H1 (cell line): ENCODE measurements at regions not wholly inside any gene's neighbourhood (a gene's known extent, or its start where the extent isn't known, plus 50 kb on each side); places are given as distances from the start of the nearest gene placed in this dataset.

Source experiments
- CTCF ChIA-PET: fragments of 300-600 bp; sonication (Branson Sonifier 250); formaldehyde crosslinking; loops from one replicate; lab custom pipeline; 2021; ENCODE audit not compliant: partially characterized antibody; lab: Charles Lee
- POLR2A ChIA-PET: fragments of 300-600 bp; sonication (Branson Sonifier 250); formaldehyde crosslinking; loops from one replicate; lab custom pipeline; 2021; ENCODE audit warnings: inconsistent platforms; ENCODE audit not compliant: partially characterized antibody; lab: Charles Lee
- DNase-seq, 2 experiments: peaks; one replicate each; pipeline versions ENCODE4 v3.0.0 to v3.0.0-alpha.2; 2010 to 2022; ENCODE audit warnings: low spot score in 2 of 2, low read depth in 1 of 2, mixed read lengths in 1 of 2
- FAIRE-seq: peaks from 2 replicates; lab custom pipeline; 2011; peaks lifted over from hg19 to GRCh38; lab: Jason Lieb, UNC
- H2AFZ ChIP-seq: 2 replicates; pipeline ENCODE4 v1.8.1; 2012; ENCODE audit warnings: low read length, inconsistent platforms
- H2AK5ac ChIP-seq: 2 replicates; pipeline ENCODE4 v1.6.1; 2013; ENCODE audit warnings: low read depth, low read length
- H2BK120ac ChIP-seq: replicated peaks from 2 replicates; pipeline ENCODE3; 2013; ENCODE audit warnings: low read depth, low read length, inconsistent platforms
- H2BK12ac ChIP-seq: 2 replicates; pipeline ENCODE4 v1.6.1; 2013; ENCODE audit warnings: low read depth, low read length
- H2BK15ac ChIP-seq: 2 replicates; pipeline ENCODE4 v1.6.1; 2013; ENCODE audit warnings: low read length
- H2BK20ac ChIP-seq: 2 replicates; pipeline ENCODE4 v1.6.1; 2013; ENCODE audit warnings: low read length
- H2BK5ac ChIP-seq: 2 replicates; pipeline ENCODE4 v1.6.1; 2013; ENCODE audit warnings: low read depth, low read length
- H3K14ac ChIP-seq: 2 replicates; pipeline ENCODE4 v1.6.1; 2013; ENCODE audit warnings: inconsistent platforms; ENCODE audit not compliant: insufficient read length
- H3K18ac ChIP-seq: 2 replicates; pipeline ENCODE4 v1.6.1; 2013; ENCODE audit warnings: low read length; ENCODE audit errors: extremely low read depth
- H3K23ac ChIP-seq: 2 replicates; pipeline ENCODE4 v1.6.1; 2013; ENCODE audit warnings: inconsistent platforms; ENCODE audit not compliant: insufficient read length
- H3K23me2 ChIP-seq: 2 replicates; pipeline ENCODE4 v1.6.1; 2013; ENCODE audit warnings: low read depth, low read length
- H3K27ac ChIP-seq: 2 replicates; pipeline ENCODE4 v1.6.1; 2011; ENCODE audit warnings: low read depth, low read length, inconsistent platforms
- H3K27me3 ChIP-seq, 4 experiments: replicated peaks in 1 of 4; 1 replicate in 1 of 4; 2 replicates in 3 of 4; pipeline versions ENCODE4 v1.6.1 to v1.8.1; 2011 to 2013; ENCODE audit warnings: low read length in 3 of 4, mild to moderate bottlenecking in 3 of 4, inconsistent platforms in 2 of 4, mixed read lengths in 2 of 4, moderate library complexity in 1 of 4; ENCODE audit not compliant: control insufficient read depth in 3 of 4, insufficient read depth in 3 of 4; ENCODE audit errors: extremely low read depth in 1 of 4
- H3K36me3 ChIP-seq, 4 experiments: 2 replicates each; pipeline versions ENCODE4 v1.6.1 to v1.8.1; 2011 to 2013; ENCODE audit warnings: mild to moderate bottlenecking in 4 of 4, low read length in 3 of 4, moderate library complexity in 2 of 4, control low read depth in 1 of 4, inconsistent platforms in 1 of 4; ENCODE audit not compliant: insufficient read depth in 4 of 4, control insufficient read depth in 2 of 4
- H3K4ac ChIP-seq: replicated peaks from 2 replicates; pipeline ENCODE3; 2013; ENCODE audit warnings: low read length, low read depth, mixed read lengths, inconsistent platforms; ENCODE audit not compliant: insufficient read length
- H3K4me1 ChIP-seq, 4 experiments: replicated peaks in 1 of 4; 1 replicate in 1 of 4; 2 replicates in 3 of 4; pipeline versions ENCODE4 v1.6.1 to v1.8.1; 2011 to 2013; ENCODE audit warnings: low read length in 3 of 4, inconsistent platforms in 2 of 4, mixed read lengths in 1 of 4; ENCODE audit not compliant: insufficient read depth in 4 of 4, control insufficient read depth in 3 of 4
- H3K4me2 ChIP-seq, 2 experiments: 2 replicates each; pipeline versions ENCODE4 v1.6.1 to v1.8.1; 2011 to 2013; ENCODE audit warnings: low read depth in 2 of 2, low read length in 2 of 2, control low read depth in 1 of 2, inconsistent platforms in 1 of 2, mild to moderate bottlenecking in 1 of 2; ENCODE audit not compliant: insufficient read depth in 1 of 2
- H3K4me3 ChIP-seq, 4 experiments: fragments of 200-600, 300-600 bp in 1 of 4; sonication (generic), shearing (Covaris generic), sonication (Bioruptor Twin) in 1 of 4; 2 replicates each; pipeline versions ENCODE4 v1.5.1 to v1.8.1; 2011 to 2016; ENCODE audit warnings: low read length in 4 of 4, low read depth in 3 of 4, control low read depth in 2 of 4, inconsistent platforms in 2 of 4, mild to moderate bottlenecking in 2 of 4, mixed read lengths in 1 of 4, moderate library complexity in 1 of 4; ENCODE audit not compliant: insufficient read depth in 2 of 4; ENCODE audit errors: extremely low read depth in 1 of 4
- H3K56ac ChIP-seq: replicated peaks from 2 replicates; pipeline ENCODE3; 2013; ENCODE audit warnings: low read depth, mild to moderate bottlenecking, mixed read lengths, low read length, inconsistent platforms; ENCODE audit not compliant: insufficient read length
- H3K79me1 ChIP-seq: 2 replicates; pipeline ENCODE4 v1.6.1; 2013; ENCODE audit warnings: low read depth, low read length, control low read depth
- H3K79me2 ChIP-seq, 2 experiments: 2 replicates each; pipeline versions ENCODE4 v1.6.1 to v1.8.1; 2012 to 2013; ENCODE audit warnings: low read length in 2 of 2, mild to moderate bottlenecking in 2 of 2, inconsistent platforms in 1 of 2; ENCODE audit not compliant: insufficient read depth in 2 of 2, control insufficient read depth in 1 of 2
- H3K9ac ChIP-seq, 4 experiments: replicated peaks in 1 of 4; 1 replicate in 1 of 4; 2 replicates in 3 of 4; pipeline versions ENCODE4 v1.6.1 to v1.8.1; 2011 to 2013; ENCODE audit warnings: low read depth in 3 of 4, low read length in 3 of 4, control low read depth in 2 of 4, mild to moderate bottlenecking in 2 of 4, moderate library complexity in 2 of 4, inconsistent platforms in 1 of 4; ENCODE audit errors: extremely low read depth in 1 of 4
- H3K9me3 ChIP-seq, 2 experiments: 2 replicates each; pipeline versions ENCODE4 v1.6.1 to v1.8.1; 2012 to 2013; ENCODE audit warnings: mild to moderate bottlenecking in 2 of 2, moderate library complexity in 2 of 2, control low read depth in 1 of 2, inconsistent platforms in 1 of 2, low read depth in 1 of 2, low read length in 1 of 2, mixed read lengths in 1 of 2; ENCODE audit not compliant: insufficient read depth in 2 of 2
- H4K20me1 ChIP-seq, 2 experiments: replicated peaks in 1 of 2; 2 replicates each; pipeline versions ENCODE3 to v1.8.1; 2011 to 2013; ENCODE audit warnings: inconsistent platforms in 2 of 2, low read length in 2 of 2, mild to moderate bottlenecking in 1 of 2; ENCODE audit not compliant: insufficient read depth in 2 of 2, control insufficient read depth in 1 of 2
- H4K5ac ChIP-seq: 2 replicates; pipeline ENCODE4 v1.6.1; 2013; ENCODE audit warnings: low read length, low read depth, mixed read lengths, inconsistent platforms; ENCODE audit not compliant: insufficient read length
- H4K8ac ChIP-seq: 2 replicates; pipeline ENCODE4 v1.8.0; 2013; ENCODE audit warnings: mild to moderate bottlenecking, moderate library complexity, low read length, inconsistent platforms; ENCODE audit not compliant: insufficient read depth; ENCODE audit errors: extremely low read depth
- H4K91ac ChIP-seq: replicated peaks from 2 replicates; pipeline ENCODE3; 2013; ENCODE audit warnings: low read length, mixed read lengths, inconsistent platforms; ENCODE audit not compliant: insufficient read length
- ATF3 ChIP-seq: IDR thresholded peaks from 2 replicates; pipeline ENCODE4 v1.6.1; 2011; ENCODE audit warnings: low read depth, mild to moderate bottlenecking, low read length; ENCODE audit not compliant: insufficient read depth
- BACH1 ChIP-seq: IDR thresholded peaks from 2 replicates; pipeline ENCODE4 v1.6.1; 2012; ENCODE audit warnings: low read length, improper control_type of control experiment
- CHD2 ChIP-seq: IDR thresholded peaks from 2 replicates; pipeline ENCODE4 v1.6.1; 2012; ENCODE audit warnings: low read length, improper control_type of control experiment
- CREB1 ChIP-seq: IDR thresholded peaks from 2 replicates; pipeline ENCODE4 v1.6.1; 2012; ENCODE audit warnings: inconsistent platforms
- HDAC6 ChIP-seq: IDR thresholded peaks from one replicate; pipeline ENCODE4 v1.7.1; 2012; ENCODE audit warnings: low read depth, mild to moderate bottlenecking, inconsistent platforms, low read length, moderate library complexity
- JUN ChIP-seq: IDR thresholded peaks from 2 replicates; pipeline ENCODE4 v1.6.1; 2011; ENCODE audit warnings: low read depth, mild to moderate bottlenecking, improper control_type of control experiment, low read length
- KDM1A ChIP-seq: fragments of 200-600, 300-600 bp; sonication (generic); IDR thresholded peaks from 2 replicates; pipeline ENCODE4 v1.7.1; 2016; ENCODE audit warnings: mild to moderate bottlenecking, low read length, borderline replicate concordance
- MAFK ChIP-seq: IDR thresholded peaks from 2 replicates; pipeline ENCODE4 v1.6.1; 2012; ENCODE audit warnings: low read depth, mild to moderate bottlenecking, improper control_type of control experiment, low read length
- MAX ChIP-seq: IDR thresholded peaks from 2 replicates; pipeline ENCODE4 v1.6.1; 2012; ENCODE audit warnings: inconsistent platforms
- NANOG ChIP-seq: IDR thresholded peaks from 2 replicates; pipeline ENCODE4 v1.6.1; 2011; ENCODE audit warnings: low read length, low read depth, mild to moderate bottlenecking, inconsistent platforms; ENCODE audit not compliant: insufficient read depth, poor library complexity, severe bottlenecking
- RAD21 ChIP-seq, 2 experiments: IDR thresholded peaks in 1 of 2; conservative IDR thresholded peaks in 1 of 2; 2 replicates each; pipeline ENCODE4 v1.6.1; 2011; ENCODE audit warnings: low read depth in 2 of 2, low read length in 2 of 2, improper control_type of control experiment in 1 of 2, inconsistent platforms in 1 of 2, mild to moderate bottlenecking in 1 of 2, moderate library complexity in 1 of 2
- RNF2 ChIP-seq: fragments of 200-900, 300-1000 bp; sonication (generic); IDR thresholded peaks from 2 replicates; pipeline ENCODE4 v1.7.1; 2016; ENCODE audit warnings: borderline replicate concordance, low read depth, mild to moderate bottlenecking, antibody characterized with exemption, low read length; ENCODE audit not compliant: poor library complexity, severe bottlenecking; ENCODE audit errors: missing control alignments
- TBP ChIP-seq: IDR thresholded peaks from 2 replicates; pipeline ENCODE4 v1.6.1; 2011; ENCODE audit warnings: low read depth, low read length, improper control_type of control experiment
- TCF12 ChIP-seq: IDR thresholded peaks from 2 replicates; pipeline ENCODE4 v1.6.1; 2011; ENCODE audit warnings: low read depth, mild to moderate bottlenecking, low read length
- WGBS, 2 experiments: shearing (Covaris generic) in 1 of 2; methylation state at CpG; one replicate each; pipeline versions ENCODE4 v1.1.6 to v1.1.7; 2013 to 2015; ENCODE audit warnings: low lambda C conversion rate in 2 of 2, mixed read lengths in 2 of 2, inconsistent platforms in 1 of 2, low coverage in 1 of 2, missing lambda C conversion rate in 1 of 2; ENCODE audit not compliant: insufficient replicate concordance in 2 of 2, insufficient coverage in 1 of 2, insufficient read length in 1 of 2; ENCODE audit errors: extremely low coverage in 1 of 2, missing lambda C conversion rate in 1 of 2; 5-methylcytosine and 5-hydroxymethylcytosine counted together

- H3K79me2 ChIP-seq = no peaks in the 10 kb centered on the region
- no peaks in the 10 kb centered on the region for H3K9me3 ChIP-seq
- H3K79me1 ChIP-seq = no peaks in the 10 kb centered on the region
- no peak overlapping the region for H4K91ac ChIP-seq
- no peak overlapping the region for H3K4me2 ChIP-seq
- H3K27me3 ChIP-seq = no peaks in the 10 kb centered on the region
- H3K4me1 ChIP-seq = no peaks in the 10 kb centered on the region
- H3K9ac ChIP-seq = no peak overlapping the region
- no peak overlapping the region for H2BK15ac ChIP-seq
- no peak overlapping the region for H3K14ac ChIP-seq
- H2AFZ ChIP-seq = no peak overlapping the region
- H2AK5ac ChIP-seq = no peak overlapping the region
- no peak overlapping the region for H3K18ac ChIP-seq
- WGBS, 2 experiments = 75% methylated on average over 2 of the region's 2 CpGs; no CpG with 5 or more reads in 1 of the 2 experiments
- CTCF ChIA-PET = interaction anchor here (0.7 kb wide), 1 partner anchor 329 kb away, joined by 3 read pairs; no protein-coding TSS in a partner anchor
- no peak for FAIRE-seq
- H2BK120ac ChIP-seq = no peak overlapping the region
- no peak overlapping the region for H4K5ac ChIP-seq
- H4K20me1 ChIP-seq = no peaks in the 10 kb centered on the region
- TF ChIP-seq HDAC6 = no peak
- TF ChIP-seq JUN = no peak
- TF ChIP-seq TCF12 = no peak
- no peak for TF ChIP-seq CREB1
- no peak for TF ChIP-seq TBP
- TF ChIP-seq RAD21 (IDR thresholded peaks at IDR 0.05 in 1 of 2, conservative IDR thresholded peaks at IDR 0.05 in 1 of 2; ENCODE audit: low read depth in 2 of 2, low read length in 2 of 2) = no peak
- TF ChIP-seq ATF3 = no peak
- no peak for TF ChIP-seq MAX
- TF ChIP-seq RNF2 = no peak
- TF ChIP-seq CHD2 = no peak
- TF ChIP-seq KDM1A = no peak
- no peak for TF ChIP-seq NANOG
- TF ChIP-seq MAFK = no peak
- no peak for TF ChIP-seq BACH1
- TF ChIP-seq, all 59 proteins: peak for 0
- POLR2A ChIA-PET = no interaction called here
- Histone ChIP-seq H3K4me3 (no peak overlapping the region), H3K36me3 (no peaks in the 10 kb centered on the region), H2BK5ac (no peak overlapping the region), H2BK12ac (no peak overlapping the region), H3K23ac (no peak overlapping the region), H4K8ac (no peak overlapping the region), H2BK20ac (no peak overlapping the region), H3K27ac (no peak overlapping the region), H3K56ac (no peak overlapping the region), H3K4ac (no peak overlapping the region), H3K23me2 (no peaks in the 10 kb centered on the region)
- DNase-seq = no peak
Measured at GRCh38 chrX:14409341-14409740, 120.0 kb upstream of the GLRA2 start.
